ENCODE measurements at regions not wholly inside any gene's neighbourhood (a gene's known extent, or its start where the extent isn't known, plus 50 kb on each side); places are given as distances from the start of the nearest gene placed in this dataset.

GRCh38 chr4:84394386-84394785 is 104.7 kb downstream of the NKX6-1 start:
- no peaks in the 10 kb centered on the region for H3K27me3 ChIP-seq (ENCODE audit: low read length)
- no peak overlapping the region for H3K27ac ChIP-seq (ENCODE audit: low read depth, low read length)
- H3K9me3 ChIP-seq (ENCODE audit: insufficient read depth, low read length), result no peaks in the 10 kb centered on the region
- H3K9ac ChIP-seq (ENCODE audit: low read length), result no peak overlapping the region
- no peaks in the 10 kb centered on the region for H3F3A ChIP-seq (ENCODE audit: insufficient read depth)
- H2AFZ ChIP-seq (ENCODE audit: low read depth, low read length, severe bottlenecking), result no peak overlapping the region
- no peaks in the 10 kb centered on the region for H3K79me2 ChIP-seq (ENCODE audit: insufficient read depth, low read length)
- TF ChIP-seq EZH2phosphoT487 (conservative IDR thresholded peaks at IDR 0.05; ENCODE audit: low read length), result no peak
- TF ChIP-seq CTCF (IDR thresholded peaks at IDR 0.05; ENCODE audit: insufficient read depth, low read length, poor library complexity, severe bottlenecking), result no peak
- no peaks in the 10 kb centered on the region for H4K20me1 ChIP-seq (ENCODE audit: low read depth, low read length)
- no peaks in the 10 kb centered on the region for H3K9me2 ChIP-seq (replicated peaks; ENCODE audit: insufficient read depth, low read length)
- no peak overlapping the region for H3K4me3 ChIP-seq (ENCODE audit: insufficient read depth, low read length, poor library complexity, severe bottlenecking)
- no peaks in the 10 kb centered on the region for H3K36me3 ChIP-seq (ENCODE audit: low read length)
- H3K4me2 ChIP-seq (ENCODE audit: low read depth, low read length, poor library complexity, severe bottlenecking), result no peak overlapping the region

- Histone ChIP-seq H3K4me3 (ENCODE audit: insufficient read depth, low read length, poor library complexity, severe bottlenecking) (no peak overlapping the region), H4K20me1 (ENCODE audit: low read depth, low read length) (no peaks in the 10 kb centered on the region), H2AFZ (ENCODE audit: low read depth, low read length, severe bottlenecking) (no peak overlapping the region), H3K4me2 (ENCODE audit: low read depth, low read length, poor library complexity, severe bottlenecking) (no peak overlapping the region), H3F3A (ENCODE audit: insufficient read depth) (no peaks in the 10 kb centered on the region), H3K36me3 (ENCODE audit: low read length) (no peaks in the 10 kb centered on the region), H3K79me2 (ENCODE audit: insufficient read depth, low read length) (no peaks in the 10 kb centered on the region), H3K9me3 (ENCODE audit: insufficient read depth, low read length) (no peaks in the 10 kb centered on the region), H3K9ac (ENCODE audit: low read length) (no peak overlapping the region), H3K9me2 (replicated peaks; ENCODE audit: insufficient read depth, low read length) (no peaks in the 10 kb centered on the region), H3K27ac (ENCODE audit: low read depth, low read length) (no peak overlapping the region), H3K27me3 (ENCODE audit: low read length) (no peaks in the 10 kb centered on the region)
- TF ChIP-seq CTCF (IDR thresholded peaks at IDR 0.05; ENCODE audit: insufficient read depth, low read length, poor library complexity, severe bottlenecking) (no peak), EZH2phosphoT487 (conservative IDR thresholded peaks at IDR 0.05; ENCODE audit: low read length) (no peak)
Observed at GRCh38 chr4:84392951-84393590, 106.0 kb downstream of the NKX6-1 start.

- no peak for TF ChIP-seq CTCF (IDR thresholded peaks at IDR 0.05; ENCODE audit: insufficient read depth, low read length, poor library complexity, severe bottlenecking)
- TF ChIP-seq EZH2phosphoT487 (conservative IDR thresholded peaks at IDR 0.05; ENCODE audit: low read length), result no peak
- Histone ChIP-seq H3K9ac (ENCODE audit: low read length) (no peak overlapping the region), H3K79me2 (ENCODE audit: insufficient read depth, low read length) (no peaks in the 10 kb centered on the region), H3K4me3 (ENCODE audit: insufficient read depth, low read length, poor library complexity, severe bottlenecking) (no peak overlapping the region), H2AFZ (ENCODE audit: low read depth, low read length, severe bottlenecking) (no peak overlapping the region), H3K4me2 (ENCODE audit: low read depth, low read length, poor library complexity, severe bottlenecking) (no peak overlapping the region), H3K9me2 (replicated peaks; ENCODE audit: insufficient read depth, low read length) (no peaks in the 10 kb centered on the region), H3K9me3 (ENCODE audit: insufficient read depth, low read length) (no peaks in the 10 kb centered on the region), H3K27ac (ENCODE audit: low read depth, low read length) (no peak overlapping the region), H4K20me1 (ENCODE audit: low read depth, low read length) (no peaks in the 10 kb centered on the region), H3K36me3 (ENCODE audit: low read length) (no peaks in the 10 kb centered on the region), H3F3A (ENCODE audit: insufficient read depth) (no peaks in the 10 kb centered on the region), H3K27me3 (ENCODE audit: low read length) (no peaks in the 10 kb centered on the region)
Observed at GRCh38 chr4:84389406-84389805, 109.7 kb downstream of the NKX6-1 start.

Measured in SU-DHL-6 (cell line).